NCI-H69 (cell line): ENCODE measurements at regions not wholly inside any gene's neighbourhood (a gene's known extent, or its start where the extent isn't known, plus 50 kb on each side); places are given as distances from the start of the nearest gene placed in this dataset.

Experiments
- DNase-seq: peaks from one replicate; lab custom pipeline; 2025; lab: John Stamatoyannopoulos, UW

DNA sequence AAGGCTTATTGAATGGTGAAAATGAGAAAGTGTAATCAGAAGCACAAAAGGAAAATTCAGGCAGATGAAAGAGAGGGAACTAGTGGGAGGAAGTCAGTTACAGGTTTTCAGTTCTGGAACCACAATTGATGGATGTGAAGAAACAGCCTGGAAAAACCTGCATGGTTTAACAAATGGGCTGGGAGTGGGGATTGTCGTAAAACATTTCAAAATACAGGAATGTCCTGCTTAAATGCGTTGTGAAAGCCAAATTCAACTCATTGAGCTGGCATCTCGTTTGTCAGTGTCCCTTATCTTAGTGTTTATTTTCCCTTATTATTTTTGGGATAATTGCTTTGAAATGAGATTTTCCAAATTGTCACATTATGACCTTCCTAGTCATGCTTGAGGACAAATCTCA, 106.5 kb upstream of the RFC3 start:
- DNase-seq = no peak

DNA sequence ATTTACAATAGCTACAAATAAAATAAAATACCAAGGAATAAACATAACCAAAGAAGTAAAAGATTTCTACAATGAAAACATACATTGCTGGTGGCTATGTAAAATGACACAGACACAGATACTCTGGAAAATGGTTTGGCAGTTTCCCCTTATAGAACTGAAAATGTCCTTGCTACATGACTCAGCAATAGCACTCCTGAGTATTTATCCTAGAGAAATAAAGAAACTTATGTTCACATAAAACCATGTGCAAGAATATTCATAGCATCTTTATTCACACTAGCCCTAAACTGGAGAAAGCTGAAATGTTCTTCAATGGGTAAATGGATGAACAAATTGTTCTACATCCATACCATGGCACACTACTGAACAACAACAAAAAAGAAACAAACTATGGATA, 100.2 kb upstream of the RFC3 start:
- DNase-seq = no peak

- DNase-seq = no peak
Measured at GRCh38 chr13:33721724-33722123, 96.2 kb upstream of the RFC3 start.

GRCh38 chr13:33722216-33722915, 95.6 kb upstream of the RFC3 start:
- peak; percentile 3 for DNase-seq

- DNase-seq = peak; percentile 14
Measured at GRCh38 chr13:33723365-33723764, 94.6 kb upstream of the RFC3 start.

GRCh38 chr13:33723772-33724435, 94.0 kb upstream of the RFC3 start:
- DNase-seq = peak; percentile 89

DNA sequence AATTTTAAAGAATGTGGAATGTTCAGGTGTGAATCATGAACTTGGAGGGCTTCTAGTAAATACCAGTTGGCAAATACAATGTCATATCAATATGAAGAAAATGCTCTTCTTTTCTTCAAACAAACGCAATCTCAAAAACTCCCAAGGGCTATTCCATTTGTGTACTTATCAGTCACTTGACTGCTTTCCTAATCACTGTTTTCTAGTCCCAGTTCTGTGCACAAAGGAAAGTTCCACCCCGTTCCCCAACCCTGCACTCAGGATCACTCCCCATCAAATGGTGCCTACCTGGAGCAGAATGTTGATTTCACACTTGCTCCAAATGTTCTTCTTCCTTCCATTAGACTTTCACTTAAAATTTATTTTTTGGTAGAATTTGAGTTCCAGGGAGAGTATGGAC, 92.6 kb upstream of the RFC3 start:
- DNase-seq = no peak

DNA sequence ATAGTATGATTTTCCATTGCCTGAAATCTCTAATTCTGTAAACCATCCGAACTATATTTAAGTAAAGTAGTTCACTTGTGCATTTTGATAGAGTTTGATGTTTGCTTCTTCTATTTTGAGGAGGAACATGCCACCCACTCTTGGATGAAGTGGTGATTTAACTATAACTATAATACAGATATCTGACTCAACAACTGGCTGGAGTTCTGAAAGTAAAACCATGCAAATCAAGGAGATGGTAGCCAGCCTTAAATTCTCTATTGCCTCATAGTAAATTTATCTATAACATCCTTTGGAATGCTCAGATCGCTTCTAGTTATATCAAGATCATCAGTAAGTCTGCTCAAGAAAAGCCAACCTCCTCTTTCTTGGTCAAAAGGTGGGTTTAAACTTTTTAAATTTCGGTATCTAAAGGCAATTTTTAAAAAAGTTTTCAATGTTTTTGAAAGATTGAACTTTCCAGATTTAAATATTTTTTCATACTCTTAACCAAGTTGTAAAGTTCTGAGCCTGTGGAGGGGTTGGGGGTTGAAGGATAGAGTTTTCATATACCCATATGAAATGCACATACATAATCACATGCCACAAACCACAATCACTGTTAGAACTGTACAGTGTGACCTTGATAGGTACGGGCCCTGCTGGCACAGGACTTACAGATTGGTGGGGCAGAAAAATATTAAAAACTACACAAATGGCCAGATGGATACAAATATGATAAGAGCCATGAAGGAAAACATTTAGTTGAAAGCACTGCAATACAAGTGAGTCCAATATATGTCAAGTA, 90.5 kb upstream of the RFC3 start:
- no peak for DNase-seq

GRCh38 chr13:33728271-33729037, 89.5 kb upstream of the RFC3 start:
- peak; percentile 61 for DNase-seq

DNA sequence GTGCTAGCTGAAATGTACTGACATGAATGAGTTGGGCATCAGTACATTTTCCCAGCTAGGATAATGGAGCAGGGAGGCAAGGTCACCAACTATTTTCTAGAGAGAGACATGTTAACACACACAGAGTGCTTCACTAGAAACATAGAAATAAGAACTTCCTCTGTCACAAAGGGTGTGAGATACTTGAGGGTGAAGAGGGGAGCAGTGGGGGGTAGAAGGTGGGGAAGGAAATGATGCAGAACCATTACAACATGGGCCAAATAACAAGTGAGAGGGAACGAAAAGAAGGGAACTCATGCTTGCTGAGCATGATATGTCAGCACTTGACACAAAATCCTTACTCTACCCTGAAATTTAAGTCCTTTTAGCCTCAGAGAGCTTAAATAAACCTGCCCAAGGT, 87.8 kb upstream of the RFC3 start:
- DNase-seq = no peak

GRCh38 chr13:33730619-33731018, 87.3 kb upstream of the RFC3 start:
- no peak for DNase-seq

DNA sequence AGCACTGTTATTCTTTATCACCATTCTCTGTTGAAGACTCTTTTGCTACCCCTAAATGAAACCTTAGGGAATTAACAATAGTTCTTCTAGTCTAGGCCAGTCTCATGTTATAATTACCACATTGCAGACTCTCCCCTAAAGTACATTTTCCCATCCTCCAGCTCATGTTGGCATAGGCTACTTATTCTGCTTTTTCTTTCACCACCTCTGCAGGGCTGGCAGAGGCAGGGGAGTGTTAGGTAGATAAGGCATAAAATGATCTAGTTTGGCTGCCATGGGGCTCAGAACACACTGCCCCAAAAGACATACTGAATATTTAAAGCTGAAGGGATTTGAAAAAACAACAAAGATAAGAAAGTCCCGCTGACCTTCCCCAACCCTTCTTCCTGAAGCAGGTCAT, 82.7 kb upstream of the RFC3 start:
- DNase-seq = no peak

GRCh38 chr13:33739254-33739653, 78.7 kb upstream of the RFC3 start:
- no peak for DNase-seq

- no peak for DNase-seq
Measured at GRCh38 chr13:33740134-33740538, 77.8 kb upstream of the RFC3 start.

DNA sequence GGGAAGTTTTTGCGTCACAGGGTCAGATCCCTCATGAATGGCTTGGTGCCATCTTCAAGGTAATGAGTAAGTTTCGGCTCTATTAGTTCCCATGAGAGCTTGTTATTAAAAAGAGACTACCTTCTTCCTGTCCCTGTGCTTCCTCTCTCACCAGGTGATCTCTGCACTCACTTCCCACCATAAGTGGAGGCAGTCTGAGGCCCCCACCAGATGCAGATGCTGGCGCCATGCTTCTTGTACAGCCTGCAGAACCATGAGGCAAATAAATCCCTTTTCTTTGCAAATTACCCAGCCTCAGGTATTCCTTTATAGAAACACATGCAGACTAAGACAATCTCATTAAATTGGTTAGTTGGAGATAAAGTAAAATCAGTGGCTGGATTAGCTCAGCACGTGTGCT, 75.6 kb upstream of the RFC3 start:
- DNase-seq = no peak

DNA sequence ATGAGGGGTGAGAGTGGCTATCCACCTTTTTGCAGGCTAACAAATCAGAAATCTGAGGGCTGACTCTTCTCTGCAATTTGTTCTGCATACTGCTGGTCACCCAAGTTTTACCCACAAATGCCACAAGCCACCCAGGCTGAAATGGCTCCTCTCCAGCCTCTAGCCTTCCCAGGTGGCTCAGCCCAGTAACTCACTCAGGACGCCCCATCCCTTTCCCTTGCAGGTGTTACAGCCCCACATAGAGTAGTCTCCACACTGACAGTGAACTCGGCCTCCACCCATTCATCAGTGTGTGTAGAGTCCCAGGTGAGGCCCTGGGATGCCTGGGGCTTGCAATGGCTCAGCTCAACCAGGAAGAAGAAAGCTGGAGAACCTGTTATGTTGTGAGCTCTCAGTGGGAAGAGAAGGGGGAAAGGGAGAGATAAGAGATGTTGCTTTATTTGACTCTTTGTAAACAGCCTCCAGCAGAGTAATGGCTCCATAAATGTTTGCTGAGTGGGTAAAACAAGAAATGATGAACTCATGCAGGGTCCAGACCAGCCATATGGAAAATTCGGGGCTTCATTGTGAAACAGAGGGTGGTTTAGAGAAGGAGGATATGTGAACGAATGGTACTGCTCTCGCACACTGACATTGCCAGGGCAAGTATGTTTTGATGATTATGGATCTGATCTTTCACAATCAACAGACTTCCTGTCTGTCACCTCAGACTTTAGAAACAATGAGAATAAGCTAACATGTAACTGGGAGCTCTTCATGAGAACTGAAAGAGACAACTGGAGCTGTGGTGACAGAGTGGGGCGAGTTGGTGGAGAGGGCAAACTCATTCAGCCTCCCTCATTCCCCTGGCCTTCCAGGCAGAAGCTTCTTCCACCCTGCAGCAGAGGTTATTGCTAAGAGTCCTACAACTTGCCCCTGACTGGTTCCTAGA, 74.2 kb upstream of the RFC3 start:
- DNase-seq = peak; percentile 27

DNA sequence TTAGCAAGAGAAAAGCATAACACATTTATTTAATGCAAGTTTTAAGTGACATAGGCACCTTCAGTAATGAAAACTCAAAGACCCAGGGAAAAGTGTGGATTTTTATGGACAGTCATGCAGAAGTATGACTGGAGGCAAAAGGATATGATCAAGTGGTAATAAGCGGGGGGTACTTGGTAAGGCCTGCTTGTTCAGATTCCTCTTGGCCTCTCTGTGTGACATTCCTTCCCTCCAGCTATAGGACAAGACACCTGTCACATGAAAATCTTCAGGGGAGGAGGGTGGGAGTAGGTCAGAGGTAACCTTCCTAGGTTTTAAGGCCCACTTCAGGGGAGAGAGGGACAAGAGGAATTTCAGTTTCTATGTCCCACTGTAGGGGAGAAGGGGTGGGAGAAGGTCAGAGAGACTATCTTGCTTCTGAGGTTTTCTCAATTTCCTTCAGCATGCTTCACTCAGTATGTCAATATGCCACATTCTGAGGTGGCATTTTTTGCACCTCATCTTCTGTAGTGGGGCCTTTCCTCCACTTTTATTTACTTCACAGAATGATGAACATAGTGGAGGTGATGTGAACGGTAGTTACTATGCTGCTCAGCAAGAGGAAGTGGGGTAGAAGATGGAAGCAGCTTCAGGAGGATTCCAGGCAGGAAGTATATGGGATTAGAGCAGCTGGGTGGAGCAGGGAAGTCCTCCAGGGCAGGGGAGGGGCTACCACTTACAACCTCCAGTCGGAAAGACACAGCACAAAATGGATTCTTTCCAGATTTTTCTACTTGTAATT, 73.2 kb upstream of the RFC3 start:
- peak; percentile 84 for DNase-seq

DNA sequence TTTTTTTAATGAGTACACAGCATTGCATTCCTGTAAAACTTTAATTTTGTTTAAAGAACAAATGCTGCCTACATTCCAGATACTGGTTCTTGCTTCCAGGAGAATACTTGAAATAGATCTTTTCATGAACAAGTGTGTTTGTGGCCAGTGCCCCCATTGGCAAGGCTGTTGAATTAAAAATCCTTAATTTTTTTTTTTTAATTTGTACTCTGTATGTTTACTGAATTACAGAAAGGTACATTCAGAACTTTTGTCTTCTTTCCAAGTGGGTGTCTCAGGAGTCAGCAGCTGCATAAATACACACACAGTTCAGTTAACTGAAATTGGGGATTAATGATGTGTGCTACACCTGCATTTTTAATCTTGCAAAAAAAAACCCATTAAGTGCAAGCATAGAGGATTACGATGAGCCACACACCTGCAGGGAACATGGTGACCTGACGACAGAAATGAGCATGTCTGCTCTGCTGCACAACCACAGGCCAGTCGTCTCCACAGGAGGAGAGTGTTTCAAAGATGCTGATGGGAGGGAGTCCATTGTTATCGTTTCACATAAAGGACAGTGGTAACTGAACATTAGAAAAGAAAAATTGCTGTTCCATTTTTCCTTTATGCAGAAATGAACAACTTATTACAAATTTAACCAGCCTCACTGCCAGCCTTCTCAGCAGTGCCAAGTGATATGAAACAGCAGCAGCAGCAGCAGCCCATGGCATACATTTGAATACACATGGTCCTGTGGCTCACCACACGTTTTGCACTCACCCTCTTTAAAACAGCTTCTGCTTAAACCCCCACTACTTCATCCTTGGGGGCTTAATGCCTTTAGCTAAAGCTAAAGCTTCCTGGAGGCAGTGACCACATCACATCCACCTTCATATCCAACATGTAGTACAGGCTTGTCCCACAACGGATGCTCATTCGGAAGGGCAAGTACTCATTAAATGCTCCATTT, 72.3 kb upstream of the RFC3 start:
- peak; percentile 86 for DNase-seq

- no peak for DNase-seq
Measured at GRCh38 chr13:33746867-33747266, 71.1 kb upstream of the RFC3 start.
